ENCODE measurements at regions not wholly inside any gene's neighbourhood (a gene's known extent, or its start where the extent isn't known, plus 50 kb on each side); places are given as distances from the start of the nearest gene placed in this dataset.

DNA sequence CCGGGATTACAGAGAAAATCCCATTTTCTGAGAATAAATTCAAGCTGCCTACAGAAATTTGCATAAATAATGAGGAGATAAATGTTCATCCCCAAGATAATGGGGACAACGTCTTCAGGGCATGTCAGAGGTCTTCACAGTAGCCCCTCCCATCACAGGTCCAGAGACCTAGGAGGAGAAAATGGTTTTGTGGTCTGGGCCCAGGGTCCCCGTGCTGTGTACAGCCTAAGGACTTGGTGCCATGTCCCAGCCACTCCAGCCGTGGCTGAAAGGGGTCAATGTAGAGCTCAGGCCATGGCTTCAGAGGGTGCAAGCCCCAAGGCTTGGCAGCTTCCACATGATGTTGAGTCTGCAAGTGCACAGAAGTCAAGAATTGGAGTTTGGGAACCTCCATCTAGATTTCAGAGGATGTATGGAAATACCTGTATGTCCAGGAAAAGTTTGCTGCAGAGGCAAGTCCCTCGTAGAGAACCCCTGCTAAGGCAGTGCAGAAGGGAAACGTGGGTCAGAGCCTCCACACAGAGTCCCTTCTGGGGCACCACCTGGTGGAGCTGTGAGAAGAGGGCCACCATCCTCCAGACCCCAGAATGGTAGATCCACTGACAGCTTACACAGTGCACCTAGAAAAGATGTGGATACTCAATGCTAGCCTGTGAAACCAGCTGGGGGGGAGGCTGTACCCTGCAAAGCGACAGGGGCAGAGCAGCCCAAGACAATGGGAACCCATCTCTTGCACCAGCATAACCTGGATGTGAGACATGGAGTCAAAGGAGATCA, 176.3 kb downstream of the RASSF9 start:
- TF ChIP-seq, protein P1, sequence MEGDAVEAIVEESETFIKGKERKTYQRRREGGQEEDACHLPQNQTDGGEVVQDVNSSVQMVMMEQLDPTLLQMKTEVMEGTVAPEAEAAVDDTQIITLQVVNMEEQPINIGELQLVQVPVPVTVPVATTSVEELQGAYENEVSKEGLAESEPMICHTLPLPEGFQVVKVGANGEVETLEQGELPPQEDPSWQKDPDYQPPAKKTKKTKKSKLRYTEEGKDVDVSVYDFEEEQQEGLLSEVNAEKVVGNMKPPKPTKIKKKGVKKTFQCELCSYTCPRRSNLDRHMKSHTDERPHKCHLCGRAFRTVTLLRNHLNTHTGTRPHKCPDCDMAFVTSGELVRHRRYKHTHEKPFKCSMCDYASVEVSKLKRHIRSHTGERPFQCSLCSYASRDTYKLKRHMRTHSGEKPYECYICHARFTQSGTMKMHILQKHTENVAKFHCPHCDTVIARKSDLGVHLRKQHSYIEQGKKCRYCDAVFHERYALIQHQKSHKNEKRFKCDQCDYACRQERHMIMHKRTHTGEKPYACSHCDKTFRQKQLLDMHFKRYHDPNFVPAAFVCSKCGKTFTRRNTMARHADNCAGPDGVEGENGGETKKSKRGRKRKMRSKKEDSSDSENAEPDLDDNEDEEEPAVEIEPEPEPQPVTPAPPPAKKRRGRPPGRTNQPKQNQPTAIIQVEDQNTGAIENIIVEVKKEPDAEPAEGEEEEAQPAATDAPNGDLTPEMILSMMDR (IDR thresholded peaks at IDR 0.05; ENCODE audit: low read depth, low read length): no peak
- DNase-seq (ENCODE audit: extremely low read depth, low read depth): no peak

DNA sequence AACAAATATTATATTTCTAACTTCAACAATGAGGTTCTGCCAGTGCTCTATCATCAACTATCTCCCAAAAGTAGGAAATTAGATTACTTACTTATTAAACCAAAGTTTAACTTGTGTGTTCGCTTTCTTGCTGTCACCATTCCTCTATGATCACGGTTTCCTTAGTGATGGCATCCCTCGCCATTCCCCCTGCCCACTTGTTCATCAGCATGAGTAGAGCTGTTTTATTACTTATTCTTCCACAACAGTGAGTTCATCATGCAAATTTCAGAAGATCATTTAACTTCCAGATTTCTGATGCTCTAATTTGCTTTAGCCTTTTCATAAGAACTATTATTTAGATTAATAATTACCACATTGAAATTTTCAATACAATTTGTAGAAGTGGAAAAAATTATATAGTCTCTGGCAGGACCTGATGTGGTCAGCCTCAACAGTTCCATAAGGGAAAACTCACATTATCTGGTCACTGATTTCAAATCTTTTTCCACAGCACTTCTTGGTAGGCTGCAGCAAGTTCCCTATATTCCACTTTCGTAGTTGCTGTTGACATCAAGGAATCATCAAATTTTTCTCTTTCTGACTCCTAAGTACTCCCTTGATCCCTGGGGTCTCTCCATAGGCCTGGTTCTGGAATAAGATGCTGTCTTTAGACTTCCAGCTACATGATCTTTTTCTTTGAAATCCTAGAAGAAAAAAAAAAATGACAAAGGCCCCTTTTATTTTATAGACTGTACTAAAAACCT, 174.6 kb downstream of the RASSF9 start:
- TF ChIP-seq, protein P1 (IDR thresholded peaks at IDR 0.05; ENCODE audit: low read depth, low read length): no peak
- DNase-seq (ENCODE audit: extremely low read depth, low read depth): no peak

DNA sequence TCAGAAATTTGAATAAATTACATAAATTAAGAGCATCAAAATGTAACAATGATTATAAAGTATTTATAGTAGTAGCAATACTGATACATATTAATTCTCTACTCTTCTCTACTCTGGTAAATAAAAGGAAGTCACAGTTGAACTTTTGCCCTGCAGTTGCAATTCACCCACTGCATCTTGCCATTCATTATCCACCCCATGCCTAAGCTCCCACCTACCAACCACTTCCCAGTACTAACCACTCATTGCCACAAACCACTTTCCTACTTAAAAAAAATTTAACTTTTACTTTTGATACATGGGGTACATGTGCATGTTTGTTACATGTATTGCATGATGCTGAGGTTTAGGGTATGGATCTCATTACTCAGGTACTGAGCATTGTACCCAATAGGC, 174.0 kb downstream of the RASSF9 start:
- no peak for DNase-seq (ENCODE audit: extremely low read depth, low read depth)
- TF ChIP-seq, protein P1 (IDR thresholded peaks at IDR 0.05; ENCODE audit: low read depth, low read length): no peak

DNA sequence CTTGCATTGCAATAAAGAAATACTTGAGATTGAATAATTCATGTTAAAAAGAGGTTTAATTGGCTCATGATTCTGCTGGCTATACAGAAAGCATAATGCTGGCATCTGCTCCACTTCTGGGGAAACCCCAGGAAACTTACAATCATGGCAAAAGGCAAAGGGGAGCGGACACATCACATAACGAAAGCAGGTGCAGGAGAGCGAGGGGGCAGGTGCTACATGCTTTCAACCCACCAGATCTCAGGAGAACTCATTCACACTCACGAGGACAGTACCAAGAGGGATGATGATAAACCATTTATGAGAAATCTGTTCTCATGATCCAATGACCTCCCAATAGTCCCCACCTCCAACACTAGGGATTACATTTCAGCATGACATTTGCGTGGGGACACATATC, 172.6 kb downstream of the RASSF9 start:
- no peak for DNase-seq (ENCODE audit: extremely low read depth, low read depth)
- TF ChIP-seq, protein P1 (IDR thresholded peaks at IDR 0.05; ENCODE audit: low read depth, low read length): no peak

DNA sequence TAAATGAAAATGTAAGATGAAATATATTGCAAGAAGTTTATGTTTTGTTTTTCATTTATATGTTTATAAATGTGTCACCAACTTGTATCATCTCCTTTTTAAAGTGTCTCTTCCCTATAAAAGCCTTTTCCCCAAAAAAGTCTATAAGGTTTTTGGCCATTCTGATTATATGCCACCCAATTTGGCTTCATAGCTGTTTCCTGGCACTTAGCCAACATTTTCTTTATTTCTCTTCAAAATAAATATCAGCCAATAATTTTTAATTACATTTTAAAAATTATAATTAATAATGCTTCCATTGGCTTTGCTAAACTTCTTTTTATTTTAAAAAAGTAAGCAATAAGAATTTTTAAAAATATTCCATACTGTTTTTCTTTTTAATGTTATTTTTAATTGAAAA, 171.8 kb downstream of the RASSF9 start:
- no peak for DNase-seq (ENCODE audit: extremely low read depth, low read depth)
- TF ChIP-seq, protein P1 (IDR thresholded peaks at IDR 0.05; ENCODE audit: low read depth, low read length): no peak

DNA sequence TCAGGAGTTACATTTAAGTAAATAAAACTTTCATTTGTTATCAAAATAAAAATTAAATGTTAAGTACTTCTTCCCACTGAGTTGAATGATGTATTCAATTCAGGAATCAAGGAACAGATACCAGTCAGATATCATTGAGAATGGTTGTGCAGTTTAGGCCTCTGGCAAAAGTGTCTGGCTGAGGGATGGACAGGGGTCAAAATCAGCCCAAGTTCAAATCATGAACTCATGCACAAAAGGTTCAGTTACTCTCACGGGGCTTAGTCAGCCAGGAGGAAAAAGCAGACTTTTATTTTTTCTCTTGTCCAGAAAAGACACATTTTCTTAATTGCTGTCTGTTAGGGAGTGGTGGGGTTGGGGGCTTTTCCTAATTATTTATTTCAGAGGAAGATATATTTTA, 166.3 kb downstream of the RASSF9 start:
- DNase-seq (ENCODE audit: extremely low read depth, low read depth): no peak
- TF ChIP-seq, protein P1 (IDR thresholded peaks at IDR 0.05; ENCODE audit: low read depth, low read length): no peak

DNA sequence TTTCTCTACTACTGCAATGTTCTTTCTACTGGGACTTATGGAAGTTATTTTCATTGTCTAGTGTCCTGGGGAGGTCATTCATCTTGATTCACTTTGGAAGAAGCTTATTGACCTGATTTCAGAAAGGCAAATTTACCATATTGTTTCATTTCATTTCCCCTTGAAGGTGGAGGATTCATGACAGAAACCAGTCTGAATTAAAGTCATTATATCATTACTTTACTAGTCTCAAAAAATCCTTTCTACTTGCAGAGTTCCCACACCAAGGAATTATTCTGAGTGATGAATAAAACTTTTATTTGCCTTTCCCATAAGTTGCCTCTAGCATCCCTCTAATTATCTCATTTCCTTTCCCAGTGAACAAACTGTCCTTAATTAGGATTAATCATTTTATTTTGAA, 163.8 kb downstream of the RASSF9 start:
- TF ChIP-seq, protein P1 (IDR thresholded peaks at IDR 0.05; ENCODE audit: low read depth, low read length): no peak
- DNase-seq (ENCODE audit: extremely low read depth, low read depth): no peak
